ENCODE measurements at regions not wholly inside any gene's neighbourhood (a gene's known extent, or its start where the extent isn't known, plus 50 kb on each side); places are given as distances from the start of the nearest gene placed in this dataset.

GRCh38 chr22:48709453-48709852, 1118.2 kb downstream of the BRD1 start (continued):
- TF ChIP-seq, protein P1, sequence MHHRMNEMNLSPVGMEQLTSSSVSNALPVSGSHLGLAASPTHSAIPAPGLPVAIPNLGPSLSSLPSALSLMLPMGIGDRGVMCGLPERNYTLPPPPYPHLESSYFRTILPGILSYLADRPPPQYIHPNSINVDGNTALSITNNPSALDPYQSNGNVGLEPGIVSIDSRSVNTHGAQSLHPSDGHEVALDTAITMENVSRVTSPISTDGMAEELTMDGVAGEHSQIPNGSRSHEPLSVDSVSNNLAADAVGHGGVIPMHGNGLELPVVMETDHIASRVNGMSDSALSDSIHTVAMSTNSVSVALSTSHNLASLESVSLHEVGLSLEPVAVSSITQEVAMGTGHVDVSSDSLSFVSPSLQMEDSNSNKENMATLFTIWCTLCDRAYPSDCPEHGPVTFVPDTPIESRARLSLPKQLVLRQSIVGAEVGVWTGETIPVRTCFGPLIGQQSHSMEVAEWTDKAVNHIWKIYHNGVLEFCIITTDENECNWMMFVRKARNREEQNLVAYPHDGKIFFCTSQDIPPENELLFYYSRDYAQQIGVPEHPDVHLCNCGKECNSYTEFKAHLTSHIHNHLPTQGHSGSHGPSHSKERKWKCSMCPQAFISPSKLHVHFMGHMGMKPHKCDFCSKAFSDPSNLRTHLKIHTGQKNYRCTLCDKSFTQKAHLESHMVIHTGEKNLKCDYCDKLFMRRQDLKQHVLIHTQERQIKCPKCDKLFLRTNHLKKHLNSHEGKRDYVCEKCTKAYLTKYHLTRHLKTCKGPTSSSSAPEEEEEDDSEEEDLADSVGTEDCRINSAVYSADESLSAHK (CRISPR knock-in tag; IDR thresholded peaks at IDR 0.05; ENCODE audit: borderline replicate concordance), result no peak

GRCh38 chr22:48708558-48709245, 1119.0 kb downstream of the BRD1 start:
- H3K4me2 ChIP-seq (ENCODE audit: low read depth, low read length), result no peak overlapping the region
- no TSS peak for BruUV-seq (replicated peaks)
- no peak for FAIRE-seq
- no peak overlapping the region for H3K27ac ChIP-seq (ENCODE audit: extremely low read length, insufficient read depth, low read length)
- no peak for ATAC-seq
- H3K9me3 ChIP-seq (ENCODE audit: low read length), result no peaks in the 10 kb centered on the region
- H3K79me2 ChIP-seq (ENCODE audit: insufficient read depth, low read length), result peaks cover 38% of the 10 kb centered on the region
- in situ Hi-C loops (cut with HindIII; ENCODE audit: extremely low pct_ligation_motif_present, low pct_unique_long_range_greater_than_20kb) (no loop called here), intact Hi-C loops (cut with micrococcal nuclease; ENCODE audit: unreplicated experiment) (loop anchor here (5.0 kb wide), 1 partner anchor 131 kb away; no protein-coding TSS in a partner anchor)
- H3K36me3 ChIP-seq (replicated peaks in 1 of 2; ENCODE audit: control insufficient read depth in 1 of 2, insufficient read depth in 2 of 2, low read length in 2 of 2), result peaks cover 18 to 65% of the 10 kb centered on the region in 2 experiments; a peak in 4 of 5 replicates
- no peak overlapping the region for H3K9ac ChIP-seq (ENCODE audit: insufficient read depth, low read depth, low read length)
- no peaks in the 10 kb centered on the region for H3K27me3 ChIP-seq (ENCODE audit: control insufficient read depth in 1 of 2, insufficient read depth in 2 of 2, low read length in 2 of 2)
- no peak for DNase-seq (ENCODE audit: low spot score)
- CTCF ChIA-PET (ENCODE audit: low intra/inter-chr PET ratio, low total read pairs), result no interaction called here
- POLR2A ChIA-PET, result no interaction called here
- WGBS (ENCODE audit: low lambda C conversion rate), result 93% methylated on average over 21 of the region's 25 CpGs
- peaks cover 32% of the 10 kb centered on the region for H3K4me1 ChIP-seq (ENCODE audit: insufficient read depth, low read length)
- H3K4me3 ChIP-seq (replicated peaks in 1 of 3; ENCODE audit: insufficient read depth in 1 of 3, low read depth in 2 of 3, low read length in 3 of 3), result no peak overlapping the region
- H2AFZ ChIP-seq (ENCODE audit: low read length), result no peak overlapping the region
- H4K20me1 ChIP-seq (ENCODE audit: insufficient read depth, low read length), result peaks cover 3% of the 10 kb centered on the region; the same call in 1 of the 2 replicates
- no peak for TF ChIP-seq THAP7 (CRISPR knock-in tag; IDR thresholded peaks at IDR 0.05)
- TF ChIP-seq ZFAT (CRISPR knock-in tag; conservative IDR thresholded peaks at IDR 0.05), result no peak
- no peak for TF ChIP-seq ZNF772 (CRISPR knock-in tag; IDR thresholded peaks at IDR 0.05)
- no peak for TF ChIP-seq ELF3 (CRISPR knock-in tag; IDR thresholded peaks at IDR 0.05)
- TF ChIP-seq NR1H2 (CRISPR knock-in tag; IDR thresholded peaks at IDR 0.05; ENCODE audit: borderline replicate concordance, low read depth), result no peak
- TF ChIP-seq ZBTB4 (CRISPR knock-in tag; IDR thresholded peaks at IDR 0.05; ENCODE audit: borderline replicate concordance), result no peak
- TF ChIP-seq TIGD3 (CRISPR knock-in tag; IDR thresholded peaks at IDR 0.05; ENCODE audit: borderline replicate concordance), result no peak
- TF ChIP-seq RBM39 (IDR thresholded peaks at IDR 0.05; ENCODE audit: low read depth, low read length, poor library complexity, severe bottlenecking), result no peak
- TF ChIP-seq ZNF556 (CRISPR knock-in tag; IDR thresholded peaks at IDR 0.05; ENCODE audit: borderline replicate concordance), result no peak

All from HepG2 (cell line).